ENCODE measurements at regions not wholly inside any gene's neighbourhood (a gene's known extent, or its start where the extent isn't known, plus 50 kb on each side); places are given as distances from the start of the nearest gene placed in this dataset.

DNA sequence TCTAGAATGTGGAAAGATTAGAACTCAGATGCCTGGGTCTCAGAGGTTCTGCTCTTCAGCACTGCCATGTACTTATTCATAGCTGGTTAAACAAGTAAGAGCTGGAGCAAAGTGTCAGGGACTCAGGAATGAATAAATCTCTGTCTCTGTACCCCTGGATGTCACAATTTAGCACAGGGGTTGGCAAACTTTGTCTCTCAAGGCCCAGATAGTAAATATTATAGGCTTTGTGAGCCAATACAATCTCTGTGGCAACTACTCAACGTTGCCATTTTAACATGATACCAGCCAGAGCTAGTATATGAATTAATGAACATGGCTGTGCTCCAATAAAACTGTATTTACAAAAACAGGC lies 220.3 kb upstream of the MON1B start:
- DNase-seq (ENCODE audit: low read depth): no peak
- TF ChIP-seq, protein P1, sequence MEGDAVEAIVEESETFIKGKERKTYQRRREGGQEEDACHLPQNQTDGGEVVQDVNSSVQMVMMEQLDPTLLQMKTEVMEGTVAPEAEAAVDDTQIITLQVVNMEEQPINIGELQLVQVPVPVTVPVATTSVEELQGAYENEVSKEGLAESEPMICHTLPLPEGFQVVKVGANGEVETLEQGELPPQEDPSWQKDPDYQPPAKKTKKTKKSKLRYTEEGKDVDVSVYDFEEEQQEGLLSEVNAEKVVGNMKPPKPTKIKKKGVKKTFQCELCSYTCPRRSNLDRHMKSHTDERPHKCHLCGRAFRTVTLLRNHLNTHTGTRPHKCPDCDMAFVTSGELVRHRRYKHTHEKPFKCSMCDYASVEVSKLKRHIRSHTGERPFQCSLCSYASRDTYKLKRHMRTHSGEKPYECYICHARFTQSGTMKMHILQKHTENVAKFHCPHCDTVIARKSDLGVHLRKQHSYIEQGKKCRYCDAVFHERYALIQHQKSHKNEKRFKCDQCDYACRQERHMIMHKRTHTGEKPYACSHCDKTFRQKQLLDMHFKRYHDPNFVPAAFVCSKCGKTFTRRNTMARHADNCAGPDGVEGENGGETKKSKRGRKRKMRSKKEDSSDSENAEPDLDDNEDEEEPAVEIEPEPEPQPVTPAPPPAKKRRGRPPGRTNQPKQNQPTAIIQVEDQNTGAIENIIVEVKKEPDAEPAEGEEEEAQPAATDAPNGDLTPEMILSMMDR (IDR thresholded peaks at IDR 0.05; ENCODE audit: insufficient read depth, low read depth, low read length, missing control alignments): no peak
- H3K4me3 ChIP-seq (ENCODE audit: low read depth, low read length): no peak overlapping the region

DNA sequence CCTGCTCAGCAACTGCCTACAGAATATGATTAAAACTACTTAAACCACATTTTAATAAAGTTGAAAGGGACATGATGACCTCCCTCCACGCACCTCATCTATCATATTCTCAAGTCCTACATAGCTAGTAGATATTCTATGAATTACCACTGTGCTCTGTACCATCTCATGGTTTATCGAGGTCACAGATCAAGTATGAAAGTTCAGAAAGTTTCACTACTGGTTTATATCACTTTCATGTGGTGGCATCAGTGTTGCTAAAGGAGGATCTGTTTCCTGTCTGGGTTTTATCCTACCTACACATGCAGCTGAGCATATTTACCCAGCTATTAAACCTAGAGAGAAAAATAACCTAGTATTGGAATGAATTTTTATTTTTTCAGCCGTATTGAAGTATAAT lies 214.9 kb upstream of the MON1B start:
- peak; percentile 59 for DNase-seq (ENCODE audit: low read depth)
- H3K4me3 ChIP-seq (ENCODE audit: low read depth, low read length): no peak overlapping the region
- TF ChIP-seq, protein P1 (IDR thresholded peaks at IDR 0.05; ENCODE audit: insufficient read depth, low read depth, low read length, missing control alignments): no peak

DNA sequence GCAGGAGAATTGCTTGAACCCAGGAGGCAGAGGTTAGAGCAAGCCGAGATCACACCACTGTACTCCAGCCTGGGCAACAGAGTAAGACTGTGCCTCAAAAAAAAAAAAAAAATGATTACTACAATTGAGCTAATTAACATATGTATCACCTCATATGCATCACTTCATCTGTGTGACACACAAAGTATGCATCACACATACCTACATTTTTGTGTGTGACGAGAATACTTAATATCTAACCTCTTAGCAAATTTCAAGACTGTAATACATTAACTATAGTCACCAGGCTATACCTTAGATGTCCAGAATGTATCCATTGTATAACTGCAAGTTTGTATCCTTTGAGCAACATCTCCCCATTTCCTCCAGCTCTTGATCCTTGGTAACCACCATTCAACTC lies 214.2 kb upstream of the MON1B start:
- TF ChIP-seq, protein P1 (IDR thresholded peaks at IDR 0.05; ENCODE audit: insufficient read depth, low read depth, low read length, missing control alignments): no peak
- no peak for DNase-seq (ENCODE audit: low read depth)
- H3K4me3 ChIP-seq (ENCODE audit: low read depth, low read length): no peak overlapping the region

DNA sequence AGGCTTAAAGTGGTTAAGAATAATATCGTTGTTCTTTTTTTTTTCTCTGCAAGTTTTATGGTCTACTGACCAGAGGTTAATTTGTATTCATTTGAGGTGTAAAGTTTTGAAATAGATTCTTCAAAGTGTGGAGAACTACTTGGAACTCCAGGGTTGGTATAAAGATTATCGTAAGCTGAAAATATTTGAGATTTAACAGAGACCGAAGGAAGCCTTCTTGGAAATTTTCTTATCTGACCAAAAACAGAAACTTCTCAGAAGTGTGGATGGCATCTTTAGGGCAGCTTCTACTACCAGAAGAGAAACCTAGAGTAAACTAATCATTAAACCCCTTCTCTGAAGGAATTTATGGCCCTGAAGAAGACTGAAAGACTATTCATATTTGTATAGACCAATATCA lies 206.8 kb upstream of the MON1B start:
- DNase-seq (ENCODE audit: low read depth): no peak
- no peak overlapping the region for H3K4me3 ChIP-seq (ENCODE audit: low read depth, low read length)
- TF ChIP-seq, protein P1 (IDR thresholded peaks at IDR 0.05; ENCODE audit: insufficient read depth, low read depth, low read length, missing control alignments): no peak

DNA sequence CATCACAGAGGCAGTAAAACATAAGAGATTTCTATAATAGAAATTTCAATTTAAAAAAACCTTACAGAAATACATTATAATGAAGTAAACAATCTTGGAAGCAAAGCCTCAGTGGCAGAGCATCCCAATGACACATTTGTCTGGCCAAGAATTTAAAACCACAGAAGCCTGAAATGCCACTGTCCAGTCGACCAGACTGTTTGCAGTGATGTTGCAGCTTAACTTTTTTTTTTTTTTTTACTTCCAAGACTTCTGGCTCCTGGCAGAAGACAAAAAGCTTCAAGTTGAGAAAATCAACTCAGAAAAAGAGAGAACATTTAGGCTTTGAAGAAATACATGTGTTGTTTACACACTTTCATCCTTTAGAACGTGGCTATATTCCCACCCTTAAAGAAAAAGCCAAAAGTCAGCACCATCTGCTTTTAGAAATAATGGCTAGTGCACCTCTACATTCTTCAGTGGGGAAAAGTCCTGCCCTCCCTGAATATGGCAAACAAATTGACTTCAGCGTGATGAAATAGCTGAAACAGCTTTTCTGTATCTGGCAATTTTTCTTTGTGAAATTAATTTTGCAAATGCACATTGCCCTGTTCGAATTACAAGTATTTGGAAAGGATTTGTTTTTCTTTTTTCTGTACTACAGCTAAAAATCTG lies 205.5 kb upstream of the MON1B start:
- no peak overlapping the region for H3K4me3 ChIP-seq (ENCODE audit: low read depth, low read length)
- no peak for DNase-seq (ENCODE audit: low read depth)
- TF ChIP-seq, protein P1 (IDR thresholded peaks at IDR 0.05; ENCODE audit: insufficient read depth, low read depth, low read length, missing control alignments): no peak

DNA sequence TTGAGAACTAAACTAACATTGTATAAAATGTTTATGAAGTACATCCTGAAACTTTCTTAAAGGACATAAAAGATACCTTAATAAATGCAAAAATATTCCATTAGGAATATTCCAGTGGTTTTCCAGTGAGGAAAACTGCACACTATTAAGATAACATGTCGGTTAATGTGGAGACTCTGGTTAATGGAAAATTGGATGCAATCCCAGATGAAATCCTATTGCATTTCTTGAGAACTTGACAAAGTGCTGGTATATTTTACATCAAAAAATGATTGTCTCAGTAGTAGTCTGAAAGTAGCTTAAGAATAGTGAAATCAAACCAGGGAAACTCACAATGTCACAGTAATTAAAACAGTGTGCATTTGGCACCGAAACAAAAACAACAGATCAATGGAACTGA lies 202.5 kb upstream of the MON1B start:
- DNase-seq (ENCODE audit: low read depth): no peak
- H3K4me3 ChIP-seq (ENCODE audit: low read depth, low read length): no peak overlapping the region
- TF ChIP-seq, protein P1 (IDR thresholded peaks at IDR 0.05; ENCODE audit: insufficient read depth, low read depth, low read length, missing control alignments): no peak

DNA sequence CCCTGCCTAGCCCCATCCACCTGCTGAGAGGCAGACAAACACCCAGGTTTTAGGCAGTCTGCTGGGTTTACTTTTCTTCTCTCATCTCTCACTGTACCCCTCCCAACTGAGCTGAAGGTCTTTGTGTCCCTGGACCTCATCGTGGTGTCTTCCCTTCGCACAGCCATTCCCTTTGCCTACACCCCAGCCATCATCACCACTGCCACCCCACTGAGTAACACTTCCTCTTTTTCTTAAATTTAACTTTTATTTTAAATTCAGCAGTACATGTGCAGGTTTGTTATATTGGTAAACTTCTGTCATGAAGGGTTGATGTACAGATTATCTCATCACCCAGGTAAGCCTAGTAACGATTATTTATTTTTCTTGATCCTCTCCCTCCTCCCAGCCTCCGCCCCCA lies 188.3 kb upstream of the MON1B start:
- no peak for DNase-seq (ENCODE audit: low read depth)
- TF ChIP-seq, protein P1 (IDR thresholded peaks at IDR 0.05; ENCODE audit: insufficient read depth, low read depth, low read length, missing control alignments): no peak
- no peak overlapping the region for H3K4me3 ChIP-seq (ENCODE audit: low read depth, low read length)
